HG02938 (cell line): ENCODE measurements at regions not wholly inside any gene's neighbourhood (a gene's known extent, or its start where the extent isn't known, plus 50 kb on each side); places are given as distances from the start of the nearest gene placed in this dataset.

ENCODE experiments used
- ATAC-seq: cut with Tn5 transposase; IDR thresholded peaks from one replicate; pipeline ENCODE4 v1.9.1; 2021; ENCODE audit warnings: mild to moderate bottlenecking, moderate library complexity; ENCODE audit not compliant: unreplicated experiment

GRCh38 chr6:133630651-133631050 is 258.3 kb upstream of the TCF21 start:
- no peak for ATAC-seq

- ATAC-seq: no peak
Measured at GRCh38 chr6:133631421-133631820, 257.5 kb upstream of the TCF21 start.

GRCh38 chr6:133632206-133632605 is 256.7 kb upstream of the TCF21 start:
- ATAC-seq: no peak

GRCh38 chr6:133632906-133633305 is 256.0 kb upstream of the TCF21 start:
- ATAC-seq: no peak

- ATAC-seq: no peak
Measured at GRCh38 chr6:133634474-133634873, 254.4 kb upstream of the TCF21 start.

GRCh38 chr6:133635447-133635846 is 253.5 kb upstream of the TCF21 start:
- ATAC-seq: no peak

- no peak for ATAC-seq
Measured at GRCh38 chr6:133637436-133637835, 251.5 kb upstream of the TCF21 start.

GRCh38 chr6:133637874-133638273 is 251.0 kb upstream of the TCF21 start:
- no peak for ATAC-seq

GRCh38 chr6:133641104-133641503 is 247.8 kb upstream of the TCF21 start:
- no peak for ATAC-seq

GRCh38 chr6:133644548-133644891 is 244.4 kb upstream of the TCF21 start:
- ATAC-seq: no peak

GRCh38 chr6:133644892-133645619 is 243.9 kb upstream of the TCF21 start:
- ATAC-seq: no peak

GRCh38 chr6:133645966-133646740 is 242.8 kb upstream of the TCF21 start:
- no peak for ATAC-seq

- ATAC-seq: no peak
Measured at GRCh38 chr6:133648581-133648980, 240.3 kb upstream of the TCF21 start.

GRCh38 chr6:133671376-133671775 is 217.5 kb upstream of the TCF21 start:
- ATAC-seq: no peak

- ATAC-seq: no peak
Measured at GRCh38 chr6:133673056-133673455, 215.9 kb upstream of the TCF21 start.

GRCh38 chr6:133674661-133675060 is 214.3 kb upstream of the TCF21 start:
- ATAC-seq: no peak

GRCh38 chr6:133680994-133681393 is 207.9 kb upstream of the TCF21 start:
- ATAC-seq: no peak

GRCh38 chr6:133681891-133682290 is 207.0 kb upstream of the TCF21 start:
- no peak for ATAC-seq

GRCh38 chr6:133682506-133683307 is 206.2 kb upstream of the TCF21 start:
- ATAC-seq: no peak

- ATAC-seq: no peak
Measured at GRCh38 chr6:133683308-133683580, 205.7 kb upstream of the TCF21 start.

GRCh38 chr6:133683606-133684005 is 205.3 kb upstream of the TCF21 start:
- no peak for ATAC-seq
